SK-N-SH (cell line): ENCODE measurements at regions not wholly inside any gene's neighbourhood (a gene's known extent, or its start where the extent isn't known, plus 50 kb on each side); places are given as distances from the start of the nearest gene placed in this dataset.

Experiments used
- CTCF ChIA-PET: fragments of 300-600, 350-600 bp; formaldehyde crosslinking; extraction: SDS; loops from one replicate; lab custom pipeline; 2021; lab: Yijun Ruan, JAX
- POLR2A ChIA-PET: fragments of 350-600 bp; sonication (Branson Sonifier 250); formaldehyde crosslinking; extraction: SDS; loops from one replicate; lab custom pipeline; 2020; ENCODE audit warnings: antibody characterized with exemption, inconsistent platforms; lab: Yijun Ruan, JAX
- DNase-seq: peaks from one replicate; pipeline ENCODE4 v3.0.0; 2012
- H2AFZ ChIP-seq: fragments of 200-600 bp; sonication (generic); 2 replicates; pipeline ENCODE4 v1.8.1; 2016; ENCODE audit warnings: antibody characterized with exemption, mild to moderate bottlenecking, low read depth
- H3F3A ChIP-seq: fragments of 200-600 bp; sonication (generic); replicated peaks from 2 replicates; pipeline ENCODE3; 2016; ENCODE audit warnings: antibody characterized with exemption, mild to moderate bottlenecking; ENCODE audit not compliant: insufficient read depth
- H3K27ac ChIP-seq, 2 experiments: fragments of 200-500 bp in 1 of 2; fragments of 200-600 bp in 1 of 2; sonication (Bioruptor generic) in 1 of 2; sonication (generic), shearing (Covaris generic) in 1 of 2; 2 replicates each; pipeline versions ENCODE4 v1.5.1 to v1.6.1; 2014 to 2016; ENCODE audit warnings: low read depth in 2 of 2, inconsistent platforms in 1 of 2, low read length in 1 of 2, mild to moderate bottlenecking in 1 of 2, mixed read lengths in 1 of 2
- H3K27me3 ChIP-seq: fragments of 200-600 bp; sonication (generic), shearing (Covaris generic); 2 replicates; pipeline ENCODE4 v1.6.1; 2016; ENCODE audit warnings: mixed run types; ENCODE audit not compliant: insufficient read depth
- H3K36me3 ChIP-seq, 2 experiments: fragments of 200-500 bp in 1 of 2; fragments of 200-600 bp in 1 of 2; sonication (Bioruptor generic) in 1 of 2; sonication (generic) in 1 of 2; replicated peaks in 1 of 2; 2 replicates each; pipeline versions ENCODE3 to v1.5.1; 2014 to 2016; ENCODE audit warnings: low read length in 1 of 2, mild to moderate bottlenecking in 1 of 2; ENCODE audit not compliant: insufficient read depth in 2 of 2, control insufficient read depth in 1 of 2
- H3K4me1 ChIP-seq, 2 experiments: fragments of 200-500 bp in 1 of 2; fragments of 200-600 bp in 1 of 2; sonication (Bioruptor generic) in 1 of 2; sonication (generic), shearing (Covaris generic) in 1 of 2; 2 replicates each; pipeline versions ENCODE4 v1.5.1 to v1.6.1; 2014 to 2016; ENCODE audit warnings: low read depth in 1 of 2, low read length in 1 of 2, mixed run types in 1 of 2; ENCODE audit not compliant: insufficient read depth in 2 of 2, control insufficient read depth in 1 of 2
- H3K4me2 ChIP-seq: fragments of 200-600 bp; sonication (generic), shearing (Covaris generic); 2 replicates; pipeline ENCODE4 v1.6.1; 2017; ENCODE audit warnings: mixed run types
- H3K4me3 ChIP-seq, 2 experiments: fragments of 200-500 bp in 1 of 2; fragments of 200-600 bp in 1 of 2; sonication (Bioruptor generic) in 1 of 2; sonication (generic), shearing (Covaris generic) in 1 of 2; 2 replicates each; pipeline versions ENCODE4 v1.5.1 to v1.8.1; 2014 to 2016; ENCODE audit warnings: low read depth in 2 of 2, inconsistent platforms in 1 of 2, low read length in 1 of 2, mild to moderate bottlenecking in 1 of 2, mixed read lengths in 1 of 2, moderate library complexity in 1 of 2
- H3K79me2 ChIP-seq: fragments of 200-600 bp; sonication (generic); 2 replicates; pipeline ENCODE4 v1.8.1; 2017; ENCODE audit warnings: mild to moderate bottlenecking; ENCODE audit not compliant: insufficient read depth
- H3K9ac ChIP-seq: fragments of 200-600 bp; sonication (generic); 2 replicates; pipeline ENCODE4 v1.6.1; 2017; ENCODE audit warnings: mixed run types
- H3K9me2 ChIP-seq: fragments of 200-600 bp; sonication (generic); 2 replicates; pipeline ENCODE4 v1.6.1; 2017; ENCODE audit warnings: mixed run types
- H3K9me3 ChIP-seq: fragments of 200-600 bp; sonication (generic); 2 replicates; pipeline ENCODE4 v1.6.1; 2017; ENCODE audit warnings: mixed run types, mild to moderate bottlenecking, moderate library complexity
- H4K20me1 ChIP-seq: fragments of 200-600 bp; sonication (generic); 2 replicates; pipeline ENCODE4 v1.6.1; 2017; ENCODE audit warnings: mild to moderate bottlenecking, mixed run types; ENCODE audit not compliant: insufficient read depth
- CHD2 ChIP-seq: fragments of 150-350 bp; IDR thresholded peaks from 2 replicates; pipeline ENCODE4 v1.6.1; 2018; ENCODE audit warnings: low read length; ENCODE audit not compliant: partially characterized antibody
- GABPA ChIP-seq: IDR thresholded peaks from 2 replicates; pipeline ENCODE4 v1.4.0; 2012; ENCODE audit warnings: low read depth, mild to moderate bottlenecking
- MAX ChIP-seq: IDR thresholded peaks from 2 replicates; pipeline ENCODE4 v1.4.0; 2012; ENCODE audit warnings: low read depth
- MEF2A ChIP-seq: IDR thresholded peaks from 2 replicates; pipeline ENCODE4 v1.4.0; 2012; ENCODE audit warnings: low read depth, borderline replicate concordance
- MXI1 ChIP-seq: IDR thresholded peaks from 2 replicates; pipeline ENCODE4 v1.6.1; 2012; ENCODE audit warnings: mild to moderate bottlenecking, low read depth, low read length, improper control_type of control experiment
- NFIC ChIP-seq: IDR thresholded peaks from 2 replicates; pipeline ENCODE4 v1.4.0; 2012; ENCODE audit warnings: borderline replicate concordance
- RAD21 ChIP-seq: IDR thresholded peaks from 2 replicates; pipeline ENCODE4 v1.6.1; 2012; ENCODE audit warnings: mild to moderate bottlenecking, low read length
- RCOR1 ChIP-seq: fragments of 150-350 bp; IDR thresholded peaks from 2 replicates; pipeline ENCODE4 v1.6.1; 2017; ENCODE audit warnings: antibody characterized with exemption, low read length
- REST ChIP-seq: IDR thresholded peaks from 2 replicates; pipeline ENCODE4 v1.6.1; 2012; ENCODE audit warnings: mild to moderate bottlenecking, low read depth, low read length, moderate library complexity
- RFX5 ChIP-seq: IDR thresholded peaks from 2 replicates; pipeline ENCODE4 v1.6.1; 2012; ENCODE audit warnings: mild to moderate bottlenecking, improper control_type of control experiment, low read length
- RXRA ChIP-seq: IDR thresholded peaks from 2 replicates; pipeline ENCODE4 v1.4.0; 2012; ENCODE audit warnings: low read depth, mild to moderate bottlenecking, borderline replicate concordance
- TEAD4 ChIP-seq: IDR thresholded peaks from 2 replicates; pipeline ENCODE4 v1.4.0; 2012; ENCODE audit warnings: mild to moderate bottlenecking, borderline replicate concordance; ENCODE audit not compliant: insufficient read depth
- USF1 ChIP-seq: IDR thresholded peaks from 2 replicates; pipeline ENCODE4 v1.4.0; 2012; ENCODE audit warnings: low read depth, borderline replicate concordance
- ZBTB33 ChIP-seq: IDR thresholded peaks from 2 replicates; pipeline ENCODE4 v1.4.0; 2012; ENCODE audit warnings: low read depth, borderline replicate concordance
- WGBS: methylation state at CpG from one replicate; pipeline ENCODE4 v1.1.6; 2017; ENCODE audit warnings: low lambda C conversion rate; 5-methylcytosine and 5-hydroxymethylcytosine counted together

- no peak for TF ChIP-seq REST
Observed at GRCh38 chr17:34045990-34046389, 209.1 kb upstream of the CCL2 start (continued).

GRCh38 chr17:34051046-34051445, 204.0 kb upstream of the CCL2 start:
- ChIA-PET POLR2A (no interaction called here), CTCF (interaction anchor here (1.4 kb wide), 1 partner anchor 23 kb away, joined by 3 read pairs; no protein-coding TSS in a partner anchor)
- Histone ChIP-seq H3K9me3 (no peaks in the 10 kb centered on the region), H3F3A (no peaks in the 10 kb centered on the region), H3K27ac (no peak overlapping the region), H2AFZ (no peak overlapping the region), H3K4me3 (no peak overlapping the region), H3K79me2 (no peaks in the 10 kb centered on the region), H3K9me2 (no peaks in the 10 kb centered on the region), H4K20me1 (no peaks in the 10 kb centered on the region), H3K27me3 (no peaks in the 10 kb centered on the region), H3K4me1 (no peaks in the 10 kb centered on the region), H3K9ac (no peak overlapping the region), H3K4me2 (no peak overlapping the region), H3K36me3 (no peaks in the 10 kb centered on the region)
- TF ChIP-seq RAD21 (no peak), MEF2A (no peak), RXRA (no peak), MAX (no peak), NFIC (no peak), ZBTB33 (no peak), CHD2 (no peak), RCOR1 (no peak), MXI1 (no peak)
- WGBS = 41% methylated on average over 3 of the region's 3 CpGs
- DNase-seq = no peak

- no peak for DNase-seq
- CTCF ChIA-PET = no interaction called here
- WGBS = 47% methylated on average over 1 of the region's 1 CpG
- TF ChIP-seq TEAD4 = no peak
- no peak for TF ChIP-seq RFX5
- TF ChIP-seq REST = no peak
- TF ChIP-seq GABPA = no peak
- TF ChIP-seq CHD2 = no peak
- TF ChIP-seq USF1 = no peak
Observed at GRCh38 chr17:34054495-34054894, 200.6 kb upstream of the CCL2 start.

More at GRCh38 chr17:34054495-34054894, 200.6 kb upstream of the CCL2 start:
- POLR2A ChIA-PET = no interaction called here
- Histone ChIP-seq H3K27ac (no peak overlapping the region), H3K4me2 (no peak overlapping the region), H4K20me1 (no peaks in the 10 kb centered on the region), H3K9ac (no peak overlapping the region), H3K79me2 (no peaks in the 10 kb centered on the region), H3K9me2 (no peaks in the 10 kb centered on the region), H3K27me3 (no peaks in the 10 kb centered on the region), H3K36me3 (no peaks in the 10 kb centered on the region), H2AFZ (no peak overlapping the region), H3K4me3 (no peak overlapping the region), H3K4me1 (no peaks in the 10 kb centered on the region), H3F3A (no peaks in the 10 kb centered on the region), H3K9me3 (no peaks in the 10 kb centered on the region)
